ENCODE measurements at regions not wholly inside any gene's neighbourhood (a gene's known extent, or its start where the extent isn't known, plus 50 kb on each side); places are given as distances from the start of the nearest gene placed in this dataset.

DNA sequence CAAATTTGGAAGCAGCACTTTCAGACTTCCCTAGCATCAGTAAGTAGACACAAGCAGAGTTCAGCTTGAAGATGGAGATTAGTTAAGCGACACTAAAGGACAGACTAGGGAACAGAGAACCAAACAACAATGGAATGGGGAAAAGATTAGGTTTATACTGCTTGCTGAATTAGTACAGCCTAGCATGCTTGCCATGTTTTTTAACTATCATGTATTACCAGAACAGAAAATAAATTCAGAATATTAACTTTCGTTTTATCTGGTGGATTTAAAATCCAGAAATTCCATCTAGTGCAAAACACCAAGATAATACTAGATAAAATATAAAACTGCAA lies 451.5 kb upstream of the SLC10A2 start:
- WGBS (ENCODE audit: insufficient coverage), result no CpG with 5 or more reads among the region's 2 CpGs
- DNase-seq (ENCODE audit: low read depth in 4 of 6, low spot score in 6 of 6), result no peak
- H3K4me3 ChIP-seq (ENCODE audit: low read depth, low read length), result no peak overlapping the region
- H3K27me3 ChIP-seq (ENCODE audit: control insufficient read depth, insufficient read depth, low read length), result no peaks in the 10 kb centered on the region
- H3K27ac ChIP-seq (ENCODE audit: low read depth, low read length), result no peak overlapping the region
- H3K9me3 ChIP-seq (ENCODE audit: control insufficient read depth, insufficient read depth, low read length), result no peaks in the 10 kb centered on the region
- H3K36me3 ChIP-seq (ENCODE audit: control insufficient read depth, insufficient read depth, low read length), result no peaks in the 10 kb centered on the region
- H3K4me1 ChIP-seq (ENCODE audit: control insufficient read depth, insufficient read depth, low read length), result no peaks in the 10 kb centered on the region

GRCh38 chr13:103517066-103517767 lies 451.0 kb upstream of the SLC10A2 start:
- Histone ChIP-seq H3K36me3 (ENCODE audit: control insufficient read depth, insufficient read depth, low read length) (no peaks in the 10 kb centered on the region), H3K4me1 (ENCODE audit: control insufficient read depth, insufficient read depth, low read length) (no peaks in the 10 kb centered on the region), H3K9me3 (ENCODE audit: control insufficient read depth, insufficient read depth, low read length) (no peaks in the 10 kb centered on the region), H3K27me3 (ENCODE audit: control insufficient read depth, insufficient read depth, low read length) (no peaks in the 10 kb centered on the region), H3K4me3 (ENCODE audit: low read depth, low read length) (no peak overlapping the region), H3K27ac (ENCODE audit: low read depth, low read length) (no peak overlapping the region)
- WGBS (ENCODE audit: insufficient coverage), result 80% methylated on average over 1 of the region's 3 CpGs
- DNase-seq (ENCODE audit: low read depth in 4 of 6, low spot score in 6 of 6), result no peak

- no peaks in the 10 kb centered on the region for H3K27me3 ChIP-seq (ENCODE audit: control insufficient read depth, insufficient read depth, low read length)
- no peaks in the 10 kb centered on the region for H3K4me1 ChIP-seq (ENCODE audit: control insufficient read depth, insufficient read depth, low read length)
- peak in 1 of 6 donors; percentile 19 for DNase-seq (ENCODE audit: low read depth in 4 of 6, low spot score in 6 of 6)
- H3K27ac ChIP-seq (ENCODE audit: low read depth, low read length), result no peak overlapping the region
- no peak overlapping the region for H3K4me3 ChIP-seq (ENCODE audit: low read depth, low read length)
- WGBS (ENCODE audit: insufficient coverage), result 65% methylated on average over 6 of the region's 6 CpGs
- no peaks in the 10 kb centered on the region for H3K36me3 ChIP-seq (ENCODE audit: control insufficient read depth, insufficient read depth, low read length)
- H3K9me3 ChIP-seq (ENCODE audit: control insufficient read depth, insufficient read depth, low read length), result no peaks in the 10 kb centered on the region
Measured at GRCh38 chr13:103516015-103516795, 450.0 kb upstream of the SLC10A2 start.

GRCh38 chr13:103515410-103515809 lies 449.2 kb upstream of the SLC10A2 start:
- DNase-seq (ENCODE audit: low read depth in 4 of 6, low spot score in 6 of 6), result no peak
- 89% methylated on average over 2 of the region's 3 CpGs for WGBS (ENCODE audit: insufficient coverage)

DNA sequence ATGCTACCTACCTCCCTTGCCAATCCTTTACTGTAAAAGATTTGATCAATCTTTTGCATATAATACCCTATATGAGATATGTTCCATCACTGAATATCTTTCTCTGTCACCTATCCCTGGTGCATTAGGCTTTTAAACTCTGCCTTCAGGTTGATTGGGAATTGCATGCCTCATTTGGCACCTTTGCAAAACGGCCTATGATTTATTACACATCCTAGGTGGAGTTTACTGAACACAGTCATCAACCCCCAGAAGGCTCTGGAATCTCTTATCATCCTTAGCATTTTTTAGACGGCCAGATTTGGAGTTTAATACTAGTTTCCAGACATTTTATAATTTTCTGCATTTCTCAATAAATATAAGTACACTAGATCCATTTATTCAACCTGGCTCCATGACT lies 448.4 kb upstream of the SLC10A2 start:
- Histone ChIP-seq H3K9me3 (ENCODE audit: control insufficient read depth, insufficient read depth, low read length) (no peaks in the 10 kb centered on the region), H3K4me3 (ENCODE audit: low read depth, low read length) (no peak overlapping the region), H3K36me3 (ENCODE audit: control insufficient read depth, insufficient read depth, low read length) (no peaks in the 10 kb centered on the region), H3K27me3 (ENCODE audit: control insufficient read depth, insufficient read depth, low read length) (no peaks in the 10 kb centered on the region), H3K27ac (ENCODE audit: low read depth, low read length) (no peak overlapping the region), H3K4me1 (ENCODE audit: control insufficient read depth, insufficient read depth, low read length) (no peaks in the 10 kb centered on the region)
- DNase-seq (ENCODE audit: low read depth in 4 of 6, low spot score in 6 of 6), result peak in 1 of 6 donors; percentile 7
- WGBS (ENCODE audit: insufficient coverage), result no CpG with 5 or more reads among the region's 2 CpGs

More at GRCh38 chr13:103515410-103515809, 449.2 kb upstream of the SLC10A2 start:
- no peak overlapping the region for H3K4me3 ChIP-seq (ENCODE audit: low read depth, low read length)
- no peaks in the 10 kb centered on the region for H3K36me3 ChIP-seq (ENCODE audit: control insufficient read depth, insufficient read depth, low read length)
- H3K27me3 ChIP-seq (ENCODE audit: control insufficient read depth, insufficient read depth, low read length), result no peaks in the 10 kb centered on the region
- no peaks in the 10 kb centered on the region for H3K4me1 ChIP-seq (ENCODE audit: control insufficient read depth, insufficient read depth, low read length)
- H3K27ac ChIP-seq (ENCODE audit: low read depth, low read length), result no peak overlapping the region
- no peaks in the 10 kb centered on the region for H3K9me3 ChIP-seq (ENCODE audit: control insufficient read depth, insufficient read depth, low read length)

- Histone ChIP-seq H3K27me3 (ENCODE audit: control insufficient read depth, insufficient read depth, low read length) (no peaks in the 10 kb centered on the region), H3K36me3 (ENCODE audit: control insufficient read depth, insufficient read depth, low read length) (no peaks in the 10 kb centered on the region), H3K4me1 (ENCODE audit: control insufficient read depth, insufficient read depth, low read length) (no peaks in the 10 kb centered on the region), H3K9me3 (ENCODE audit: control insufficient read depth, insufficient read depth, low read length) (no peaks in the 10 kb centered on the region), H3K4me3 (ENCODE audit: low read depth, low read length) (no peak overlapping the region), H3K27ac (ENCODE audit: low read depth, low read length) (no peak overlapping the region)
- DNase-seq (ENCODE audit: low read depth in 4 of 6, low spot score in 6 of 6), result no peak
- WGBS (ENCODE audit: insufficient coverage), result no CpG with 5 or more reads among the region's 1 CpG
Measured at GRCh38 chr13:103514188-103514587, 448.0 kb upstream of the SLC10A2 start.

GRCh38 chr13:103510007-103510535 lies 443.9 kb upstream of the SLC10A2 start:
- 70% methylated on average over 12 of the region's 13 CpGs for WGBS (ENCODE audit: insufficient coverage)
- peak in 1 of 6 donors; percentile 42 for DNase-seq (ENCODE audit: low read depth in 4 of 6, low spot score in 6 of 6)

GRCh38 chr13:103497404-103497803 lies 431.2 kb upstream of the SLC10A2 start:
- 100% methylated on average over 1 of the region's 1 CpG for WGBS (ENCODE audit: insufficient coverage)
- DNase-seq (ENCODE audit: low read depth in 4 of 6, low spot score in 6 of 6), result no peak
- Histone ChIP-seq H3K27ac (ENCODE audit: low read depth, low read length) (no peak overlapping the region), H3K4me1 (ENCODE audit: control insufficient read depth, insufficient read depth, low read length) (no peaks in the 10 kb centered on the region), H3K9me3 (ENCODE audit: control insufficient read depth, insufficient read depth, low read length) (peaks cover 2% of the 10 kb centered on the region), H3K27me3 (ENCODE audit: control insufficient read depth, insufficient read depth, low read length) (no peaks in the 10 kb centered on the region), H3K36me3 (ENCODE audit: control insufficient read depth, insufficient read depth, low read length) (no peaks in the 10 kb centered on the region), H3K4me3 (ENCODE audit: low read depth, low read length) (no peak overlapping the region)

More at GRCh38 chr13:103510007-103510535, 443.9 kb upstream of the SLC10A2 start:
- Histone ChIP-seq H3K4me3 (ENCODE audit: low read depth, low read length) (no peak overlapping the region), H3K27ac (ENCODE audit: low read depth, low read length) (no peak overlapping the region), H3K9me3 (ENCODE audit: control insufficient read depth, insufficient read depth, low read length) (no peaks in the 10 kb centered on the region), H3K27me3 (ENCODE audit: control insufficient read depth, insufficient read depth, low read length) (no peaks in the 10 kb centered on the region), H3K36me3 (ENCODE audit: control insufficient read depth, insufficient read depth, low read length) (no peaks in the 10 kb centered on the region), H3K4me1 (ENCODE audit: control insufficient read depth, insufficient read depth, low read length) (no peaks in the 10 kb centered on the region)

DNA sequence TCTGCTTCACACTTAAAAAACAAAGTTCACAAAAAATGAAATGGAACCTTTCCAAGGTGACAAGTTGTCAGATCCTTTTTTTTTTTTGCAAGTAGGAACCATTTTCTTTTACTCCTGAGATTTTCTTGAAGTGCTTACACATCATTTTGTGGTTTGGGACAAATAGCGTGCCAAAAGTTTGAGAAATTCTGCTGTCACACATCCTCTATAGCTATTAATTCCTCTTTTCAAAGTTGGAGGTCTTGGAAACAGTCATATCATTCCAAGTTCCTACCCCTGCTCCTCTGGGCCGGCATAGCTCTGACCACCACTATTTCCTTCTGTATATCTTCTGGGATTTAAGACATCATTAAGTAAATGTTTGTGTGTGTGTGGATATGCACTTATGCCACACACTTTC lies 421.6 kb upstream of the SLC10A2 start:
- H3K4me1 ChIP-seq (ENCODE audit: control insufficient read depth, insufficient read depth, low read length), result no peaks in the 10 kb centered on the region
- no peak overlapping the region for H3K4me3 ChIP-seq (ENCODE audit: low read depth, low read length)
- no peaks in the 10 kb centered on the region for H3K9me3 ChIP-seq (ENCODE audit: control insufficient read depth, insufficient read depth, low read length)
- H3K27ac ChIP-seq (ENCODE audit: low read depth, low read length), result no peak overlapping the region
- WGBS (ENCODE audit: insufficient coverage), result no CpG with 5 or more reads among the region's 2 CpGs
- H3K27me3 ChIP-seq (ENCODE audit: control insufficient read depth, insufficient read depth, low read length), result no peaks in the 10 kb centered on the region
- no peak for DNase-seq (ENCODE audit: low read depth in 4 of 6, low spot score in 6 of 6)
- H3K36me3 ChIP-seq (ENCODE audit: control insufficient read depth, insufficient read depth, low read length), result no peaks in the 10 kb centered on the region

GRCh38 chr13:103473081-103473480 lies 406.9 kb upstream of the SLC10A2 start:
- Histone ChIP-seq H3K4me3 (ENCODE audit: low read depth, low read length) (no peak overlapping the region), H3K27me3 (ENCODE audit: control insufficient read depth, insufficient read depth, low read length) (no peaks in the 10 kb centered on the region), H3K4me1 (ENCODE audit: control insufficient read depth, insufficient read depth, low read length) (no peaks in the 10 kb centered on the region), H3K36me3 (ENCODE audit: control insufficient read depth, insufficient read depth, low read length) (no peaks in the 10 kb centered on the region), H3K27ac (ENCODE audit: low read depth, low read length) (no peak overlapping the region), H3K9me3 (ENCODE audit: control insufficient read depth, insufficient read depth, low read length) (no peaks in the 10 kb centered on the region)
- WGBS (ENCODE audit: insufficient coverage), result no CpG with 5 or more reads among the region's 1 CpG
- DNase-seq (ENCODE audit: low read depth in 4 of 6, low spot score in 6 of 6), result no peak
